AG09309 (cell line): ENCODE measurements at regions not wholly inside any gene's neighbourhood (a gene's known extent, or its start where the extent isn't known, plus 50 kb on each side); places are given as distances from the start of the nearest gene placed in this dataset.

Experiments
- DNase-seq: peaks from one replicate; pipeline ENCODE4 v3.0.0-alpha.2; 2010; ENCODE audit warnings: low read depth
- H3K4me3 ChIP-seq: 2 replicates; pipeline ENCODE4 v1.5.1; 2011; ENCODE audit warnings: mild to moderate bottlenecking, low read depth, low read length, moderate library complexity; ENCODE audit not compliant: control insufficient read depth
- CTCF ChIP-seq: IDR thresholded peaks from 2 replicates; pipeline ENCODE4 v1.5.1; 2011; ENCODE audit warnings: mild to moderate bottlenecking, low read depth, low read length, inconsistent platforms; ENCODE audit not compliant: insufficient read depth, control insufficient read depth; ENCODE audit errors: missing control alignments

GRCh38 chr2:174664084-174664759 lies 66.6 kb upstream of the WIPF1 start:
- no peak overlapping the region for H3K4me3 ChIP-seq
- TF ChIP-seq CTCF = no peak
- no peak for DNase-seq

- TF ChIP-seq CTCF = no peak
- DNase-seq = peak; percentile 93
- no peak overlapping the region for H3K4me3 ChIP-seq
Observed at GRCh38 chr2:174663550-174663949, 65.9 kb upstream of the WIPF1 start.

- DNase-seq = no peak
- no peak overlapping the region for H3K4me3 ChIP-seq
- TF ChIP-seq CTCF = no peak
Observed at GRCh38 chr2:174662859-174663258, 65.3 kb upstream of the WIPF1 start.

GRCh38 chr2:174662459-174662858 lies 64.9 kb upstream of the WIPF1 start:
- no peak overlapping the region for H3K4me3 ChIP-seq
- TF ChIP-seq CTCF = no peak
- peak; percentile 76 for DNase-seq

- H3K4me3 ChIP-seq = no peak overlapping the region
- TF ChIP-seq CTCF = no peak
- no peak for DNase-seq
Observed at GRCh38 chr2:174660984-174661675, 63.5 kb upstream of the WIPF1 start.

- H3K4me3 ChIP-seq = no peak overlapping the region
- DNase-seq = no peak
- TF ChIP-seq CTCF = no peak
Observed at GRCh38 chr2:174659069-174659900, 61.7 kb upstream of the WIPF1 start.
